CD4-positive, alpha-beta T cell treated with Interleukin-15 for 4 hours (primary cell): ENCODE measurements at regions not wholly inside any gene's neighbourhood (a gene's known extent, or its start where the extent isn't known, plus 50 kb on each side); places are given as distances from the start of the nearest gene placed in this dataset.

Source experiments
- DNase-seq: peaks from one replicate; pipeline ENCODE4 v3.0.0-alpha.2; 2020; ENCODE audit warnings: low spot score

- no peak for DNase-seq
Observed at GRCh38 chr13:26829716-26830115, 69.1 kb upstream of the GPR12 start.

- no peak for DNase-seq
Observed at GRCh38 chr13:26824581-26824980, 64.0 kb upstream of the GPR12 start.

GRCh38 chr13:26822146-26822545 lies 61.6 kb upstream of the GPR12 start:
- no peak for DNase-seq

- no peak for DNase-seq
Observed at GRCh38 chr13:26821672-26822071, 61.1 kb upstream of the GPR12 start.

GRCh38 chr13:26820871-26821270 lies 60.3 kb upstream of the GPR12 start:
- DNase-seq, result no peak

- DNase-seq, result no peak
Observed at GRCh38 chr13:26819046-26819445, 58.5 kb upstream of the GPR12 start.

GRCh38 chr13:26816881-26817280 lies 56.3 kb upstream of the GPR12 start:
- DNase-seq, result no peak

GRCh38 chr13:26813980-26814348 lies 53.4 kb upstream of the GPR12 start:
- no peak for DNase-seq

GRCh38 chr13:26813321-26813979 lies 52.9 kb upstream of the GPR12 start:
- no peak for DNase-seq

- no peak for DNase-seq
Observed at GRCh38 chr13:26811581-26811980, 51.0 kb upstream of the GPR12 start.
